HEK293 (cell line): ENCODE measurements at regions not wholly inside any gene's neighbourhood (a gene's known extent, or its start where the extent isn't known, plus 50 kb on each side); places are given as distances from the start of the nearest gene placed in this dataset.

ENCODE experiments used
- CTCF ChIA-PET: fragments of 350-600 bp; formaldehyde crosslinking; extraction: SDS; loops from one replicate; lab custom pipeline; 2021; ENCODE audit warnings: antibody characterized with exemption; lab: Yijun Ruan, JAX
- POLR2A ChIA-PET: fragments of 300-600 bp; formaldehyde crosslinking; extraction: SDS; loops from one replicate; lab custom pipeline; 2020; ENCODE audit warnings: antibody characterized with exemption, inconsistent platforms; lab: Yijun Ruan, JAX
- H3K27ac ChIP-seq: fragments of 200-500 bp; sonication (Bioruptor generic); 2 replicates; pipeline ENCODE4 v1.5.1; 2014; ENCODE audit warnings: low read depth, low read length, control low read depth, inconsistent platforms; ENCODE audit errors: extremely low read depth
- H3K36me3 ChIP-seq, 2 experiments: fragments of 200-500 bp in 1 of 2; sonication (Bioruptor generic) in 1 of 2; 1 replicate in 1 of 2; 2 replicates in 1 of 2; pipeline ENCODE4 v1.5.1; 2014 to 2017; ENCODE audit warnings: inconsistent platforms in 2 of 2, low read length in 2 of 2; ENCODE audit not compliant: control insufficient read depth in 2 of 2, insufficient read depth in 1 of 2
- H3K4me1 ChIP-seq: fragments of 200-500 bp; sonication (Bioruptor generic); 2 replicates; pipeline ENCODE4 v1.5.1; 2014; ENCODE audit warnings: mild to moderate bottlenecking, low read length, inconsistent platforms; ENCODE audit not compliant: control insufficient read depth, insufficient read depth
- H3K4me3 ChIP-seq: 2 replicates; pipeline ENCODE4 v1.5.1; 2011; ENCODE audit warnings: low read depth, mild to moderate bottlenecking, control low read depth, low read length, moderate library complexity
- H3K9me3 ChIP-seq: fragments of 200-500 bp; sonication (Bioruptor generic); 2 replicates; pipeline ENCODE4 v1.5.1; 2014; ENCODE audit warnings: low read depth, low read length, inconsistent platforms; ENCODE audit not compliant: control insufficient read depth, insufficient read depth
- BCL11A ChIP-seq: fragments of 450-650 bp; formaldehyde crosslinking; IDR thresholded peaks from 2 replicates; pipeline ENCODE4 v1.5.1; 2016; ENCODE audit warnings: low read depth, missing biosample characterization, missing genetic modification characterization
- GLI4 ChIP-seq: fragments of 450-650 bp; formaldehyde crosslinking; IDR thresholded peaks from 2 replicates; pipeline ENCODE4 v1.5.1; 2016; ENCODE audit warnings: missing biosample characterization, missing genetic modification characterization
- MEIS1 ChIP-seq: sonication (generic); formaldehyde crosslinking; IDR thresholded peaks from 2 replicates; pipeline ENCODE4 v1.8.1; 2022; ENCODE audit warnings: missing genetic modification reagents, mild to moderate bottlenecking, borderline replicate concordance
- SETDB1 ChIP-seq: IDR thresholded peaks from one replicate; pipeline ENCODE4 v1.6.1; 2017; ENCODE audit warnings: mild to moderate bottlenecking, low read length, moderate library complexity, mixed read lengths; ENCODE audit not compliant: insufficient read length
- TRIM28 ChIP-seq: IDR thresholded peaks from 2 replicates; pipeline ENCODE4 v1.6.1; 2011; ENCODE audit warnings: low read length, control low read depth, borderline replicate concordance
- YY2 ChIP-seq: fragments of 450-650 bp; formaldehyde crosslinking; IDR thresholded peaks from 2 replicates; pipeline ENCODE4 v1.5.1; 2016; ENCODE audit warnings: missing biosample characterization, missing genetic modification characterization
- ZFP3 ChIP-seq: fragments of 450-650 bp; formaldehyde crosslinking; IDR thresholded peaks from 2 replicates; pipeline ENCODE4 v1.5.1; 2016; ENCODE audit warnings: low read depth, missing biosample characterization, missing genetic modification characterization
- ZNF138 ChIP-seq: fragments of 450-650 bp; formaldehyde crosslinking; IDR thresholded peaks from 2 replicates; pipeline ENCODE4 v1.5.1; 2016; ENCODE audit warnings: missing biosample characterization, missing genetic modification characterization, borderline replicate concordance
- ZNF214 ChIP-seq: fragments of 450-650 bp; formaldehyde crosslinking; IDR thresholded peaks from 2 replicates; pipeline ENCODE4 v1.5.1; 2017; ENCODE audit warnings: missing biosample characterization, mild to moderate bottlenecking, missing genetic modification characterization, borderline replicate concordance
- ZNF341 ChIP-seq: fragments of 450-650 bp; formaldehyde crosslinking; IDR thresholded peaks from 2 replicates; pipeline ENCODE4; 2016; ENCODE audit warnings: low read depth, missing biosample characterization, missing genetic modification characterization
- ZNF423 ChIP-seq: fragments of 450-650 bp; formaldehyde crosslinking; IDR thresholded peaks from 2 replicates; pipeline ENCODE4 v1.5.1; 2016; ENCODE audit warnings: missing biosample characterization, missing genetic modification characterization
- ZNF544 ChIP-seq: fragments of 450-650 bp; formaldehyde crosslinking; IDR thresholded peaks from 2 replicates; pipeline ENCODE4 v1.5.0; 2017; ENCODE audit warnings: missing biosample characterization, missing genetic modification characterization
- ZNF561 ChIP-seq: fragments of 450-650 bp; IDR thresholded peaks from 2 replicates; pipeline ENCODE4 v1.5.1; 2018; ENCODE audit warnings: missing biosample characterization, missing genetic modification characterization, borderline replicate concordance
- ZNF76 ChIP-seq: fragments of 450-650 bp; formaldehyde crosslinking; IDR thresholded peaks from 2 replicates; pipeline ENCODE4; 2016; ENCODE audit warnings: low read depth, missing biosample characterization, missing genetic modification characterization, borderline replicate concordance
- ZNF785 ChIP-seq: fragments of 450-650 bp; formaldehyde crosslinking; IDR thresholded peaks from 2 replicates; pipeline ENCODE4 v1.5.1; 2016; ENCODE audit warnings: missing biosample characterization, missing genetic modification characterization
- ZNF791 ChIP-seq: fragments of 450-650 bp; formaldehyde crosslinking; IDR thresholded peaks from 2 replicates; pipeline ENCODE4 v1.5.1; 2016; ENCODE audit warnings: missing biosample characterization, missing genetic modification characterization
- TF ChIP-seq, protein P1 (sequence below): fragments of 450-650 bp; formaldehyde crosslinking; IDR thresholded peaks from 2 replicates; pipeline ENCODE4 v1.5.1; 2016; ENCODE audit warnings: missing biosample characterization, missing genetic modification characterization
- TF ChIP-seq, protein P2 (sequence below): fragments of 450-650 bp; formaldehyde crosslinking; IDR thresholded peaks from 2 replicates; pipeline ENCODE4 v1.5.1; 2016; ENCODE audit warnings: missing biosample characterization, missing genetic modification characterization
- TF ChIP-seq, protein P3 (sequence below): fragments of 450-650 bp; formaldehyde crosslinking; IDR thresholded peaks from 2 replicates; pipeline ENCODE4 v1.5.1; 2017; ENCODE audit warnings: missing biosample characterization, missing genetic modification characterization
- TF ChIP-seq, protein P4 (sequence below): fragments of 450-650 bp; formaldehyde crosslinking; IDR thresholded peaks from 2 replicates; pipeline ENCODE4 v1.5.1; 2016; ENCODE audit warnings: missing biosample characterization, missing genetic modification characterization
- TF ChIP-seq, protein P5 (sequence below): fragments of 450-650 bp; formaldehyde crosslinking; IDR thresholded peaks from 2 replicates; pipeline ENCODE4 v1.5.1; 2016; ENCODE audit warnings: missing biosample characterization, missing genetic modification characterization

DNA sequence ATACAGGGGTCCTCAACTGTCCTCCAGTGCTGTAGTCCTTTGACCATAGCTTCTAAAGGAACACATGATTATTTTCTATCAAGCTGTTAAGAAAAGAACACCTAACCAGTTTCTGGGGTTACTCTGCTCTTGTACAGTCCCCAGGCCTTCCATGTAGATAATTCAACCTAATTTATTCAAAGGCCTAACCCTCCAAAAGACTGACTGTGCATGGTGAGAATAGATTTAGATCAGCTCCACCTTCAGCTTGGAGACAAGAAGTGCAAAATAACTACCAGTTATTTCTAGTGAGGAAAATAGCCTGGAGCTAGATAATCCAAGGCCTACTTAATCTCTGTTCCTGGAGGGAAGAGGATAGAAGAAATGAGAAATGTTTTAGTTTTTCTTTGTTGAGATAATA, 87.9 kb downstream of the GMNC start:
- Histone ChIP-seq H3K27ac (no peak overlapping the region), H3K4me3 (no peak overlapping the region), H3K36me3 (no peaks in the 10 kb centered on the region), H3K4me1 (no peaks in the 10 kb centered on the region), H3K9me3 (no peaks in the 10 kb centered on the region)
- TF ChIP-seq ZNF423 (tag by site-specific recombination) (no peak), ZNF544 (tag by site-specific recombination) (no peak), MEIS1 (no peak)
- TF ChIP-seq, protein P1, sequence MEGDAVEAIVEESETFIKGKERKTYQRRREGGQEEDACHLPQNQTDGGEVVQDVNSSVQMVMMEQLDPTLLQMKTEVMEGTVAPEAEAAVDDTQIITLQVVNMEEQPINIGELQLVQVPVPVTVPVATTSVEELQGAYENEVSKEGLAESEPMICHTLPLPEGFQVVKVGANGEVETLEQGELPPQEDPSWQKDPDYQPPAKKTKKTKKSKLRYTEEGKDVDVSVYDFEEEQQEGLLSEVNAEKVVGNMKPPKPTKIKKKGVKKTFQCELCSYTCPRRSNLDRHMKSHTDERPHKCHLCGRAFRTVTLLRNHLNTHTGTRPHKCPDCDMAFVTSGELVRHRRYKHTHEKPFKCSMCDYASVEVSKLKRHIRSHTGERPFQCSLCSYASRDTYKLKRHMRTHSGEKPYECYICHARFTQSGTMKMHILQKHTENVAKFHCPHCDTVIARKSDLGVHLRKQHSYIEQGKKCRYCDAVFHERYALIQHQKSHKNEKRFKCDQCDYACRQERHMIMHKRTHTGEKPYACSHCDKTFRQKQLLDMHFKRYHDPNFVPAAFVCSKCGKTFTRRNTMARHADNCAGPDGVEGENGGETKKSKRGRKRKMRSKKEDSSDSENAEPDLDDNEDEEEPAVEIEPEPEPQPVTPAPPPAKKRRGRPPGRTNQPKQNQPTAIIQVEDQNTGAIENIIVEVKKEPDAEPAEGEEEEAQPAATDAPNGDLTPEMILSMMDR (tag by site-specific recombination) = no peak
- TF ChIP-seq, protein P2, sequence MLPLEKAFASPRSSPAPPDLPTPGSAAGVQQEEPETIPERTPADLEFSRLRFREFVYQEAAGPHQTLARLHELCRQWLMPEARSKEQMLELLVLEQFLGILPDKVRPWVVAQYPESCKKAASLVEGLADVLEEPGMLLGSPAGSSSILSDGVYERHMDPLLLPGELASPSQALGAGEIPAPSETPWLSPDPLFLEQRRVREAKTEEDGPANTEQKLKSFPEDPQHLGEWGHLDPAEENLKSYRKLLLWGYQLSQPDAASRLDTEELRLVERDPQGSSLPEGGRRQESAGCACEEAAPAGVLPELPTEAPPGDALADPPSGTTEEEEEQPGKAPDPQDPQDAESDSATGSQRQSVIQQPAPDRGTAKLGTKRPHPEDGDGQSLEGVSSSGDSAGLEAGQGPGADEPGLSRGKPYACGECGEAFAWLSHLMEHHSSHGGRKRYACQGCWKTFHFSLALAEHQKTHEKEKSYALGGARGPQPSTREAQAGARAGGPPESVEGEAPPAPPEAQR (tag by site-specific recombination) = no peak
- POLR2A ChIA-PET = no interaction called here
- CTCF ChIA-PET = no interaction called here

DNA sequence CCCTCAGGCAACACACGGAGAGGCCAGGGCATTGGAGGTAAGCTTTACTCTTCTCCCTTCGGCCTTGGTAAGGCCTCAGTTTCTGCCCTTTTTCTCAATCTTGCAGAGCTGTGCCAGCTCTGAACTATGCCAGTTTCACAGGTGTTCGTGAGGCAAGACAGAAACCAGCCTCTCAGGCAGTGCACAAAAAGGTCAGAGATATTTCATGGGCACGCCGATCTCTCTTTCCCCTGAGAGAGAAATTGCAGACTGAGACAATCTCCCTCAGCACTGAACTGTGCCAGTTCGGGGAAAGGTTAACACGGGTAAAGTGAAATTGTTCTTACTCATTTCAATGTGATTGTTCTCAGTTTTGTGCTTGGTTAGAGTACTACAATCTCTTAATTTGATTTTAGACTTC, 88.5 kb downstream of the GMNC start:
- no peak overlapping the region for H3K4me3 ChIP-seq
- no peak for TF ChIP-seq ZFP3 (tag by site-specific recombination)
- CTCF ChIA-PET = no interaction called here
- no peaks in the 10 kb centered on the region for H3K9me3 ChIP-seq
- no peaks in the 10 kb centered on the region for H3K36me3 ChIP-seq
- H3K4me1 ChIP-seq = no peaks in the 10 kb centered on the region
- no peak overlapping the region for H3K27ac ChIP-seq
- POLR2A ChIA-PET = no interaction called here

DNA sequence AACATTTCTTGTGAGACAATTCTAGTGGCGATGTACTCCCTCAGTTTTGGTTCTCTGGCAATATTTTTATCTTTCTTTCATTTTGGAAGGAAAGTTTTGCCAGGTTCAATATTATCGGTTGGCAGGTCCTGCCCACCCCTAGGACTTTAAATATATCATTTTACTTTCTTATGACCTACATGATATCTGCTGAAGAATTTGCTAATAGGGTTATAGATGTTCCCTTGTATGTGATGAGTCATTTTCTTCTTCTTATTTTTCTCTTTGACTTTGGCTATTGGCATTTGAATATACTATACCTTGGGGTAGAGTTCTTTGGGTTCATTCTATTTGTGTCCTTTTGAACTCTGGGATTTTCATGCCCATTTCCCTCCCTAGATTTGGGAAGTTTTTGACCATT, 89.7 kb downstream of the GMNC start:
- Histone ChIP-seq H3K9me3 (no peaks in the 10 kb centered on the region), H3K4me1 (no peaks in the 10 kb centered on the region), H3K27ac (no peak overlapping the region), H3K36me3 (no peaks in the 10 kb centered on the region), H3K4me3 (no peak overlapping the region)
- ChIA-PET POLR2A (no interaction called here), CTCF (no interaction called here)
- TF ChIP-seq ZFP3 (tag by site-specific recombination) (no peak), SETDB1 (peak; percentile 73), TRIM28 (peak; percentile 64; the same call in 1 of the 2 replicates), ZNF561 (tag by site-specific recombination) (no peak), ZNF791 (tag by site-specific recombination) (peak; percentile 93), GLI4 (no peak), ZNF341 (no peak), ZNF544 (tag by site-specific recombination) (no peak)
- TF ChIP-seq, protein P3, sequence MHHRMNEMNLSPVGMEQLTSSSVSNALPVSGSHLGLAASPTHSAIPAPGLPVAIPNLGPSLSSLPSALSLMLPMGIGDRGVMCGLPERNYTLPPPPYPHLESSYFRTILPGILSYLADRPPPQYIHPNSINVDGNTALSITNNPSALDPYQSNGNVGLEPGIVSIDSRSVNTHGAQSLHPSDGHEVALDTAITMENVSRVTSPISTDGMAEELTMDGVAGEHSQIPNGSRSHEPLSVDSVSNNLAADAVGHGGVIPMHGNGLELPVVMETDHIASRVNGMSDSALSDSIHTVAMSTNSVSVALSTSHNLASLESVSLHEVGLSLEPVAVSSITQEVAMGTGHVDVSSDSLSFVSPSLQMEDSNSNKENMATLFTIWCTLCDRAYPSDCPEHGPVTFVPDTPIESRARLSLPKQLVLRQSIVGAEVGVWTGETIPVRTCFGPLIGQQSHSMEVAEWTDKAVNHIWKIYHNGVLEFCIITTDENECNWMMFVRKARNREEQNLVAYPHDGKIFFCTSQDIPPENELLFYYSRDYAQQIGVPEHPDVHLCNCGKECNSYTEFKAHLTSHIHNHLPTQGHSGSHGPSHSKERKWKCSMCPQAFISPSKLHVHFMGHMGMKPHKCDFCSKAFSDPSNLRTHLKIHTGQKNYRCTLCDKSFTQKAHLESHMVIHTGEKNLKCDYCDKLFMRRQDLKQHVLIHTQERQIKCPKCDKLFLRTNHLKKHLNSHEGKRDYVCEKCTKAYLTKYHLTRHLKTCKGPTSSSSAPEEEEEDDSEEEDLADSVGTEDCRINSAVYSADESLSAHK (tag by site-specific recombination) = no peak

DNA sequence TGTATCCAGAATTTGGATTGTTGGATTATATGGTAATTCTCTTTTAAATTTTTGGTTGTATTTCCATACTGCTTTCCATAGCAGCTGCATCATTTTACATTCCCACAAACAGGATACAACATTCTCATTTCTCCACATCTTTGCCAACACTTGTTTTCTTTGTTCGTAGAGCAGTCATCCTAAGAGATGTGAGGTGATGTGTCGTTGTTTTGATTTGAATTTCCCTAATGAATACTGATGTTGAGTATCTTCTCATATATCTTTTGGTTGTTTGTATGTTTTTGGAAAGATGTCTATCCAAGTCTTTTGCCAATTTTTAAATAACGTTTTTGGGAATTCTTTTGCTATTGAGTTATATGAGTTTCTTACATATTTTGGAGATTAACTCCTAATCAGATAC, 93.6 kb downstream of the GMNC start:
- ChIA-PET POLR2A (no interaction called here), CTCF (interaction anchor here (1.4 kb wide), 1 partner anchor 23 kb away, joined by 3 read pairs; no protein-coding TSS in a partner anchor)
- no peaks in the 10 kb centered on the region for H3K4me1 ChIP-seq
- H3K9me3 ChIP-seq = no peaks in the 10 kb centered on the region
- no peak overlapping the region for H3K27ac ChIP-seq
- no peak overlapping the region for H3K4me3 ChIP-seq
- no peaks in the 10 kb centered on the region for H3K36me3 ChIP-seq
- TF ChIP-seq ZNF76 (tag by site-specific recombination) = no peak
- TF ChIP-seq YY2 = no peak
- TF ChIP-seq ZNF785 = no peak
- TF ChIP-seq ZNF214 (tag by site-specific recombination) = no peak
- TF ChIP-seq, protein P4, sequence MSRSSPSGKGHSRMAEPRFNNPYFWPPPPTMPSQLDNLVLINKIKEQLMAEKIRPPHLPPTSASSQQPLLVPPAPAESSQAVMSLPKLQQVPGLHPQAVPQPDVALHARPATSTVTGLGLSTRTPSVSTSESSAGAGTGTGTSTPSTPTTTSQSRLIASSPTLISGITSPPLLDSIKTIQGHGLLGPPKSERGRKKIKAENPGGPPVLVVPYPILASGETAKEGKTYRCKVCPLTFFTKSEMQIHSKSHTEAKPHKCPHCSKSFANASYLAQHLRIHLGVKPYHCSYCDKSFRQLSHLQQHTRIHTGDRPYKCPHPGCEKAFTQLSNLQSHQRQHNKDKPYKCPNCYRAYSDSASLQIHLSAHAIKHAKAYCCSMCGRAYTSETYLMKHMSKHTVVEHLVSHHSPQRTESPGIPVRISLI (tag by site-specific recombination) = no peak
- TF ChIP-seq, protein P5, sequence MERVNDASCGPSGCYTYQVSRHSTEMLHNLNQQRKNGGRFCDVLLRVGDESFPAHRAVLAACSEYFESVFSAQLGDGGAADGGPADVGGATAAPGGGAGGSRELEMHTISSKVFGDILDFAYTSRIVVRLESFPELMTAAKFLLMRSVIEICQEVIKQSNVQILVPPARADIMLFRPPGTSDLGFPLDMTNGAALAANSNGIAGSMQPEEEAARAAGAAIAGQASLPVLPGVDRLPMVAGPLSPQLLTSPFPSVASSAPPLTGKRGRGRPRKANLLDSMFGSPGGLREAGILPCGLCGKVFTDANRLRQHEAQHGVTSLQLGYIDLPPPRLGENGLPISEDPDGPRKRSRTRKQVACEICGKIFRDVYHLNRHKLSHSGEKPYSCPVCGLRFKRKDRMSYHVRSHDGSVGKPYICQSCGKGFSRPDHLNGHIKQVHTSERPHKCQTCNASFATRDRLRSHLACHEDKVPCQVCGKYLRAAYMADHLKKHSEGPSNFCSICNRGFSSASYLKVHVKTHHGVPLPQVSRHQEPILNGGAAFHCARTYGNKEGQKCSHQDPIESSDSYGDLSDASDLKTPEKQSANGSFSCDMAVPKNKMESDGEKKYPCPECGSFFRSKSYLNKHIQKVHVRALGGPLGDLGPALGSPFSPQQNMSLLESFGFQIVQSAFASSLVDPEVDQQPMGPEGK (tag by site-specific recombination) = no peak
- TF ChIP-seq ZNF138 = no peak
- TF ChIP-seq BCL11A (tag by site-specific recombination) = no peak
